ENCODE measurements at regions not wholly inside any gene's neighbourhood (a gene's known extent, or its start where the extent isn't known, plus 50 kb on each side); places are given as distances from the start of the nearest gene placed in this dataset.
"Not testable (repeated sequence)": the region's sequence is repeated elsewhere in the genome, so short reads cannot be mapped to it uniquely, and the experiment has no call there.

DNA sequence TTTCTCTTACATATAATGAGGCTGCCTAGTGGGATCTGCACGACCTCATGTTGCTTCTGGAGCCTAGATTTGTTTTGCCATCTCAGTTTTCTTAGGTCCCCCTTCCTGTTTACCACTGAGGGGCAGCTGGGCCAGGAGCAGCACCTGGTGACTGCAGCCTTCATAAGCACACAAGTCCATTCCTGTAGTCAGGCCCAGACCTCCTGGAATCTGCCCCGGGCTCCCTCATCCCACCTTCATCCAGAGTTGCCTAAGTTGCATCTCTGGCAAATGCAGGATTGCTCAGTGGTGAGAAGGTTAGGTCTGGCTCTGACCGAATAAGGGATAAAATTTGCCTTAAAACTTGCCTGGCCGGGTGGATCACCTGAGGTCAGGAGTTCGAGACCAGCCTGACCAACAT, 117.3 kb downstream of the TNFRSF13B start:
- not testable (repeated sequence) for TF ChIP-seq CTCF, POLR2A (IDR thresholded peaks at IDR 0.05)
